ENCODE measurements at regions not wholly inside any gene's neighbourhood (a gene's known extent, or its start where the extent isn't known, plus 50 kb on each side); places are given as distances from the start of the nearest gene placed in this dataset.

GRCh38 chr11:119800619-119801018 lies 71.6 kb upstream of the NECTIN1 start:
- H3K9me3 ChIP-seq, result no peaks in the 10 kb centered on the region; the same call in 1 of the 2 replicates
- no peaks in the 10 kb centered on the region for H3K9me3 Mint-ChIP-seq (ENCODE audit: unreplicated experiment)
- no peaks in the 10 kb centered on the region for H3K36me3 Mint-ChIP-seq (ENCODE audit: insufficient read depth, unreplicated experiment)
- BruUV-seq (replicated peaks), result no TSS peak
- no peak overlapping the region for H3K4me3 ChIP-seq (ENCODE audit: low read depth, low read length)
- TF ChIP-seq, protein P1, sequence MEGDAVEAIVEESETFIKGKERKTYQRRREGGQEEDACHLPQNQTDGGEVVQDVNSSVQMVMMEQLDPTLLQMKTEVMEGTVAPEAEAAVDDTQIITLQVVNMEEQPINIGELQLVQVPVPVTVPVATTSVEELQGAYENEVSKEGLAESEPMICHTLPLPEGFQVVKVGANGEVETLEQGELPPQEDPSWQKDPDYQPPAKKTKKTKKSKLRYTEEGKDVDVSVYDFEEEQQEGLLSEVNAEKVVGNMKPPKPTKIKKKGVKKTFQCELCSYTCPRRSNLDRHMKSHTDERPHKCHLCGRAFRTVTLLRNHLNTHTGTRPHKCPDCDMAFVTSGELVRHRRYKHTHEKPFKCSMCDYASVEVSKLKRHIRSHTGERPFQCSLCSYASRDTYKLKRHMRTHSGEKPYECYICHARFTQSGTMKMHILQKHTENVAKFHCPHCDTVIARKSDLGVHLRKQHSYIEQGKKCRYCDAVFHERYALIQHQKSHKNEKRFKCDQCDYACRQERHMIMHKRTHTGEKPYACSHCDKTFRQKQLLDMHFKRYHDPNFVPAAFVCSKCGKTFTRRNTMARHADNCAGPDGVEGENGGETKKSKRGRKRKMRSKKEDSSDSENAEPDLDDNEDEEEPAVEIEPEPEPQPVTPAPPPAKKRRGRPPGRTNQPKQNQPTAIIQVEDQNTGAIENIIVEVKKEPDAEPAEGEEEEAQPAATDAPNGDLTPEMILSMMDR (IDR thresholded peaks at IDR 0.05; ENCODE audit: insufficient read depth in 1 of 2, low read depth in 1 of 2, low read length in 1 of 2, severe bottlenecking in 1 of 2, unreplicated experiment in 1 of 2), result no peak
- POLR2A ChIA-PET, result no interaction called here
- peaks cover 19% of the 10 kb centered on the region for H3K4me1 Mint-ChIP-seq (ENCODE audit: low read depth, unreplicated experiment)
- peaks cover 3% of the 10 kb centered on the region; the same call in 1 of the 2 replicates for H3K4me1 ChIP-seq
- H3K27me3 ChIP-seq (replicated peaks; ENCODE audit: control insufficient read depth, insufficient read depth, low read length), result no peaks in the 10 kb centered on the region
- no peak for DNase-seq
- no peaks in the 10 kb centered on the region for H3K27me3 Mint-ChIP-seq (ENCODE audit: insufficient read depth, unreplicated experiment)
- CTCF ChIA-PET, result no interaction called here
- H3K4me3 Mint-ChIP-seq (ENCODE audit: unreplicated experiment), result no peak overlapping the region
- H3K27ac Mint-ChIP-seq (ENCODE audit: unreplicated experiment), result no peak overlapping the region
- intact Hi-C loops (cut with micrococcal nuclease; ENCODE audit: unreplicated experiment), result no loop called here
- H3K36me3 ChIP-seq (ENCODE audit: control insufficient read depth, insufficient read depth, low read length), result no peaks in the 10 kb centered on the region

DNA sequence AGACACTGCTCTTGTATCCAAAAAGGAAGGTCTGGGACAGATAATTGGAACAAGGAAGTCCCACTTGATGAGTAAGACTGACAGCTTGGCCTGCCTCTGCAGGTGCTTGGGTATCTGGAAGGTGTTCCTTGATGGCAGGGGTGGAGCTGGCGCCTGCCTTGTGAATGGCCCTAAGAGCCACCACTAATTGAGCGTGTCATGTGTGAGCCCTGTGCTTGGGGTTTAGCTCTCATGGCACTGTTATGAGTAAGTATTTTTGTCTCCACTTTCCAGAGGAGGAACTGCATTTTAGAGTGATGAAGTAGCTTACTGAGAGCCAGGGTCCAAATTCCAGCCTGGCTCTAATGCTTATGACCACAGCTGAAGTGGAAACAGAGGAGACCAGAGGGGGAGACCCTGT lies 71.2 kb upstream of the NECTIN1 start:
- Mint-ChIP-seq H3K4me1 (ENCODE audit: low read depth, unreplicated experiment) (peaks cover 19% of the 10 kb centered on the region), H3K36me3 (ENCODE audit: insufficient read depth, unreplicated experiment) (no peaks in the 10 kb centered on the region), H3K9me3 (ENCODE audit: unreplicated experiment) (no peaks in the 10 kb centered on the region), H3K4me3 (ENCODE audit: unreplicated experiment) (no peak overlapping the region), H3K27me3 (ENCODE audit: insufficient read depth, unreplicated experiment) (no peaks in the 10 kb centered on the region), H3K27ac (ENCODE audit: unreplicated experiment) (no peak overlapping the region)
- peaks cover 3% of the 10 kb centered on the region; the same call in 1 of the 2 replicates for H3K4me1 ChIP-seq
- no TSS peak for BruUV-seq (replicated peaks)
- CTCF ChIA-PET, result no interaction called here
- TF ChIP-seq, protein P1 (IDR thresholded peaks at IDR 0.05; ENCODE audit: insufficient read depth in 1 of 2, low read depth in 1 of 2, low read length in 1 of 2, severe bottlenecking in 1 of 2, unreplicated experiment in 1 of 2), result no peak
- H3K27me3 ChIP-seq (replicated peaks; ENCODE audit: control insufficient read depth, insufficient read depth, low read length), result no peaks in the 10 kb centered on the region
- intact Hi-C loops (cut with micrococcal nuclease; ENCODE audit: unreplicated experiment), result no loop called here
- H3K36me3 ChIP-seq (ENCODE audit: control insufficient read depth, insufficient read depth, low read length), result no peaks in the 10 kb centered on the region
- H3K9me3 ChIP-seq, result no peaks in the 10 kb centered on the region; the same call in 1 of the 2 replicates
- POLR2A ChIA-PET, result no interaction called here
- no peak for DNase-seq
- no peak overlapping the region for H3K4me3 ChIP-seq (ENCODE audit: low read depth, low read length)

GRCh38 chr11:119798656-119799055 lies 69.7 kb upstream of the NECTIN1 start:
- Mint-ChIP-seq H3K27ac (ENCODE audit: unreplicated experiment) (no peak overlapping the region), H3K4me3 (ENCODE audit: unreplicated experiment) (no peak overlapping the region), H3K36me3 (ENCODE audit: insufficient read depth, unreplicated experiment) (no peaks in the 10 kb centered on the region), H3K27me3 (ENCODE audit: insufficient read depth, unreplicated experiment) (no peaks in the 10 kb centered on the region), H3K4me1 (ENCODE audit: low read depth, unreplicated experiment) (peaks cover 19% of the 10 kb centered on the region), H3K9me3 (ENCODE audit: unreplicated experiment) (no peaks in the 10 kb centered on the region)
- DNase-seq, result no peak
- Histone ChIP-seq H3K9me3 (no peaks in the 10 kb centered on the region; the same call in 1 of the 2 replicates), H3K36me3 (ENCODE audit: control insufficient read depth, insufficient read depth, low read length) (no peaks in the 10 kb centered on the region), H3K4me1 (peaks cover 3% of the 10 kb centered on the region; the same call in 1 of the 2 replicates), H3K4me3 (ENCODE audit: low read depth, low read length) (no peak overlapping the region), H3K27me3 (replicated peaks; ENCODE audit: control insufficient read depth, insufficient read depth, low read length) (no peaks in the 10 kb centered on the region)
- no TSS peak for BruUV-seq (replicated peaks)
- TF ChIP-seq, protein P1 (IDR thresholded peaks at IDR 0.05; ENCODE audit: insufficient read depth in 1 of 2, low read depth in 1 of 2, low read length in 1 of 2, severe bottlenecking in 1 of 2, unreplicated experiment in 1 of 2), result no peak
- ChIA-PET CTCF (no interaction called here), POLR2A (no interaction called here)
- intact Hi-C loops (cut with micrococcal nuclease; ENCODE audit: unreplicated experiment), result loop anchor here (10.0 kb wide), 1 partner anchor 134 kb away; no protein-coding TSS in a partner anchor

Data from Caco-2 (cell line).